ENCODE measurements at regions not wholly inside any gene's neighbourhood (a gene's known extent, or its start where the extent isn't known, plus 50 kb on each side); places are given as distances from the start of the nearest gene placed in this dataset.

DNA sequence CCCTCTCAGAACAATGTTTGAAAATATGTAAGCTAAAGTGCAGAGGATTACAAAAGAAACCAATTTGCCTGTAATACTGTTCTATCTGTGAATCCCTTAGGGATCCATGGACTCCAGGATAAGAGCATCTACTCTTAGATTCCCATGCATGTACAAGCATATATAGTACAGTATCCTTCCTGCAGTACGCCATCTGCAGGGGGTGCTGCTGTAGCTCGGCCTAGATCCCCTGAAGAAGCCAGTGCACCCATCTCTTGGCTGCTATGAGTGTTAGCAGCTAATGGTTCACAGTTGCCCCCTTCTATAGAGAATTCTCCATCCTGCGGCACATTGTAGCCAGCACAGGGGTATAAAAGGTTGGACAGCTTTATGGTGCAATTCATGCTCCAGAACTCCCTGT is 61.8 kb upstream of the SLC30A5 start:
- DNase-seq (ENCODE audit: low read depth) = no peak

DNA sequence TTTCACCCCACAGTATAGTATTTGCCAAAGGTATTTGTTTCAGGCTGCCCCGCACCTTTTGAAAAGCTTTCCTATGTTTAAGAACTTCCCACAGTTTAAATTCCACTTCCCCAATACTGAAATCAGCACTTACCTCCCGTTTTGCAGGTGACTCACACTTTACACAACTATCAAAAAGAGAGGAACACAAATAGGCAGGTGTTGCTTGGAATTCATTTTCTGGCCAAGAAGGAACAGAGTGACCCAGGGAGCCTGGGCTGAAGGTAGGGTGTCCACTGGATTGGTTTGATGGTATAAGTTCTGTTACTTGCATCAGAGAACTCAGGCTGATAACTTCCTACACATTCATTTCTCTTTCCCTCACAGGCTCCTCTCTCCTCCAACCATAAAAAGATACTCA is 60.1 kb upstream of the SLC30A5 start:
- DNase-seq (ENCODE audit: low read depth) = no peak

DNA sequence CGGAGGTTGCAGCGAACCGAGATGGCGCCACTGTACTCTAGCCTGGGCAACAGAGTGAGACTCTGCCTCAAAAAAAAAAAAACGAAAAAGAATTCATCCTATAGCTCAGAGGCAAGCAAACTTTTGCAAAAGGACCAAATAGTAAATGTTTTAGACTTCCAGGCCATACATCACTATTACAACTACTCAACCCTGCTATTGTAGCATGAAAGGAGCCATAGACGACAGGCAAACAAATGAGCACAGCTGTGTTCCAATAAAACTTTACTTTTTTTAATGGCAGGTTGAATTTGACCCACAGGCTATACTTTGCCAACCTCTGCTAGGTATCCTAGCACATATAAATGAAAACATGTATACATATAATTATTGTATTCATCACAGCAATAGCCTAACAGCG is 58.9 kb upstream of the SLC30A5 start:
- no peak for DNase-seq (ENCODE audit: low read depth)

DNA sequence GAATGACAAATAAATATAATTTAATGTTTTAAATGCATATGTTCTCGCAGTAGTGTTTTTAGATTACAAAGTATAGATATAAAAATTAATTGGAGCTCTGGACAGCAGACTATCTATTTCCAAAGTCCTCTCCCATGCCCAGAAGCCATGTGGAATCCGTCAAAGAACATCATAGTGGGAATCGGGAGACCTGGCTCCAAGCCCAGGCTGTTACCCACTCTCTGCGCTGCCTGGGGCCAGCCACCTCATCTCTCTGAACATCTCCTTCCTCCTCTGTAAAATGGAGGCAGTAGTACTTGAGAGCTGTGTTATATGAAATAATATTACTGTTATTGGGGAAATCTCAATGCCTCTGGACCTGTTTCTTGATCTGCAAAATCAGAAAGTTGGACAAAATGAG is 58.1 kb upstream of the SLC30A5 start:
- DNase-seq (ENCODE audit: low read depth) = no peak

DNA sequence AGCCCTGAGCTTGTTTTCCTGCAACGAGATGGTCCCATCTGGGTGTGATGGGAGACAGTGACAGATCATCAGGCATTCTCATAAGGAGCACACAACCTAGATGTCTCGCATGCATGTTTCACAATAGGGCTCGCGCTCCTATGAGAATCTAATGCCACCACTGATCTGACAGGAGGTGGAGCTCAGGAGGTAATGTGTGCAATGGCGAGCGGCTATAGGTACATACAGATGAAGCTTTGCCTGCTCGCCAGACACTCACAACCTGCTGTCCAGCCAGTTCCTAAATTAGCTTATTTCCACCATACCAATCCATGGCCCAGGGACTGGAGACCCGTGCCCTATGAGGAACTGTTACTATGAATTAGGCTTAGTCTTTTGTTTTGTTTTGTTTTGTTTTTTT is 55.3 kb upstream of the SLC30A5 start:
- DNase-seq (ENCODE audit: low read depth) = no peak

DNA sequence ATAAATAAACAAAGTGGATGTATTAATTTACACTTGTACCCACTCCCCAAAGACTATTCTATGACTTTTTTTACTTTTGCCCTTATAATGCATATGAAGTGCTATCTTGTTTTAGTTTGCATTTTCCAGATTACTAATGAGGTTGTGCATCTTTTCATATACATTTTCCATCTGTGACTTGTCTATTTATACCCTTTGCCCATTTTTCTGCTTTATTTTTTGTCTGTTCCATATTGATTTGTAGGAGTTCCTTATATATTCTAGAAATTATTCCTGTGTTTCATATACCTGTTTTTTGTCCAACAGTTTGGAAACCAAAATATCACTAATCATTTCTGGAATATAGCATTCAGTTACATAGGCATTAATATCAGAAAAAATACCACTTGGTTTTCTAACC is 54.0 kb upstream of the SLC30A5 start:
- no peak for DNase-seq (ENCODE audit: low read depth)

DNA sequence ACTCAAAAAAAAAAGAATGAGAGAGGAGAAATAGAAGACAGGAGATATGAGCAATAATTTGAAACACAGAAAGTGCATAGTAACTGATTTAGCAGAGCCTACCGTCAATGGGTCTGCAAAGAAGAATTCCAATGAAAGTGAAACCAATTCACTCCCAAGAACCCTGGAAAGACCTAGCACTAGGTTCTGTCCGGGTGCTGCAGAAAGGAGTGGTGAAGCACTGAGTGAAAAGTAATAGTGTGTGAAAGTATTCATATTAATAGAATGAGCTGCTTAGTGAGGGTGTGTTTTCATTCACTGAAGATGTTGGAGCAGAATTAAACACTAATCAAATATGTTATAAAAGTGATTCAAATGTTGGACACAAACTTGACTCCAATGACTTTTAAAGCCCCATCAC is 51.3 kb upstream of the SLC30A5 start:
- no peak for DNase-seq (ENCODE audit: low read depth)

DNA sequence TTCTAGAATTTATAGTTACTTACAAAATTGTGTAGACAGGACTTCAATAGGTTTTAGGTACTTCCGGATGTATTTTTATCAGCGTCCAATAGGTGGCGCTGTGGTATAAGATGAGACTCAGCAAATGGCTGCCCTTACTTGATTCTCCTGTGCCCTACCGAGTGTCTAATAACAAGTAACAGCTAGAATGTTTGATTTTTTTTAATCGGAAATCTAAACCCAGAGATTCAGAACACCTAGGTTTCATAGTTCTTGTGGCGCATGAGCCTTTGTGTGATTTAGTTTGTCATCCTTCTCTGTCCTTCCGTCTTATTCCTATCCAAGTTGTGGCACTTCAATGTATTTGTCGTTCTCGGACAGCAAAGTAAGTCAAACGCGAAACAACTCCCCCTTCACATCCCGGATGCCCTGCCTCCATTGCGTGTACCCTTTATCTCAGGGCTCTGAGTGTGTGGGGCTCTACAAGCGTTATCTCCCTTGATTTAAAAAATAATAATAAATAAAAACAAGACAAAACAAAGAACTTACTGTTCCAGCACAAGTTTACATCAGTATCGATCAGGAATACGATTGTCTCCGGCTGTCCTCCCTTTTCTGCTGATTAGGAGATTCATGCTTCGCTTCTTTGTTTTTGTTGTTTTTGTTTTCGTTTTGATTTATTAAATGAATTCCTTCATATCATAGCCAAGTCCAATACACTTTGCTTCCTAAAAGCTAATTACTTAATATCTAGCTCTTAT is 50.7 kb upstream of the SLC30A5 start:
- DNase-seq (ENCODE audit: low read depth) = peak; percentile 36

DNA sequence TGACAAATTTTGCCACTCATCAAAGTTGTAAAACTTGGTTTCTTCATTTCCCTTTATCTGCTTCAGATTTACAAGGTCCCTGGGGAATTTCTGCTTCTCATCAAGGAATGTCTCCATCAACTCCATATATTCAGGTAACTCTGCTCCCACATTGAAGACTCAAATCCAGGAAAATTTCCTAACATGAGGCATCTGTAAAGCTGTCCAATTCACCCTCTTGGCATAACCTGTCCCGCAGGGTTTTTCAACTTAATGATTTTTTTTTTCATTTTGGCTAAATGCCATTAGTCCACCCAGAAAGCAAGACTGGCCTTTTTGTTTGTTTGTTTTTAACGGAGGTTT is 50.2 kb upstream of the SLC30A5 start:
- no peak for DNase-seq (ENCODE audit: low read depth)

Measured in stimulated activated CD8-positive, alpha-beta memory T cell treated with anti-CD3 and anti-CD28 coated beads, Interleukin-12 subunit alpha, Interleukin-12 subunit beta, amount 100 ng/mL, for 4 hours (primary cell).